H9 (cell line): ENCODE measurements at regions not wholly inside any gene's neighbourhood (a gene's known extent, or its start where the extent isn't known, plus 50 kb on each side); places are given as distances from the start of the nearest gene placed in this dataset.

Source experiments
- DNase-seq: peaks from one replicate; pipeline ENCODE4 v3.0.0-alpha.2; 2017
- H2AFZ ChIP-seq: one replicate; pipeline ENCODE4 v1.6.1; 2013; ENCODE audit warnings: mild to moderate bottlenecking, low read length, control low read depth, moderate library complexity
- H2AK5ac ChIP-seq: 2 replicates; pipeline ENCODE4 v1.6.1; 2013; ENCODE audit warnings: low read length, control low read depth, mixed read lengths; ENCODE audit not compliant: insufficient read length
- H2BK120ac ChIP-seq: one replicate; pipeline ENCODE4 v1.6.1; 2013; ENCODE audit warnings: low read depth, mild to moderate bottlenecking, low read length, control low read depth, inconsistent platforms; ENCODE audit not compliant: poor library complexity, severe bottlenecking
- H2BK12ac ChIP-seq: 2 replicates; pipeline ENCODE4 v1.6.1; 2013; ENCODE audit warnings: low read length, control low read depth, mixed read lengths, low read depth; ENCODE audit not compliant: insufficient read length
- H2BK15ac ChIP-seq: 2 replicates; pipeline ENCODE4 v1.6.1; 2013; ENCODE audit warnings: low read depth, low read length, control low read depth
- H2BK20ac ChIP-seq: one replicate; pipeline ENCODE4 v1.6.1; 2013; ENCODE audit warnings: low read depth, mild to moderate bottlenecking, low read length, control low read depth, inconsistent platforms; ENCODE audit not compliant: poor library complexity, severe bottlenecking
- H2BK5ac ChIP-seq: 2 replicates; pipeline ENCODE4 v1.6.1; 2013; ENCODE audit warnings: low read length, control low read depth, mixed read lengths; ENCODE audit not compliant: insufficient read length
- H3K14ac ChIP-seq: 2 replicates; pipeline ENCODE4 v1.6.1; 2013; ENCODE audit warnings: low read length, control low read depth; ENCODE audit not compliant: insufficient read depth
- H3K18ac ChIP-seq: 2 replicates; pipeline ENCODE4 v1.6.1; 2013; ENCODE audit warnings: low read depth, mild to moderate bottlenecking, mixed read lengths, low read length, control low read depth; ENCODE audit not compliant: insufficient read length
- H3K23ac ChIP-seq: 2 replicates; pipeline ENCODE4 v1.6.1; 2013; ENCODE audit warnings: low read length, control low read depth, mixed read lengths, low read depth; ENCODE audit not compliant: insufficient read length
- H3K23me2 ChIP-seq: 2 replicates; pipeline ENCODE4 v1.6.1; 2013; ENCODE audit warnings: low read depth, mild to moderate bottlenecking, mixed read lengths, low read length, control low read depth; ENCODE audit not compliant: insufficient read length, poor library complexity, severe bottlenecking
- H3K27ac ChIP-seq: 2 replicates; pipeline ENCODE4 v1.5.1; 2013; ENCODE audit warnings: low read length, control low read depth, mixed read lengths, low read depth; ENCODE audit not compliant: insufficient read length
- H3K27me3 ChIP-seq: 2 replicates; pipeline ENCODE4 v1.6.1; 2013; ENCODE audit warnings: low read length, control low read depth, inconsistent platforms; ENCODE audit not compliant: insufficient read depth
- H3K4ac ChIP-seq: 2 replicates; pipeline ENCODE4 v1.6.1; 2013; ENCODE audit warnings: low read depth, mild to moderate bottlenecking, control low read depth, inconsistent platforms, low read length, moderate library complexity
- H3K4me1 ChIP-seq: 2 replicates; pipeline ENCODE4 v1.6.1; 2013; ENCODE audit warnings: low read length, control low read depth, inconsistent platforms; ENCODE audit not compliant: insufficient read depth
- H3K4me2 ChIP-seq: 2 replicates; pipeline ENCODE4 v1.6.1; 2013; ENCODE audit warnings: low read length, control low read depth, mixed read lengths; ENCODE audit not compliant: insufficient read length, insufficient read depth
- H3K56ac ChIP-seq: 2 replicates; pipeline ENCODE4 v1.6.1; 2013; ENCODE audit warnings: low read depth, mild to moderate bottlenecking, mixed read lengths, low read length, control low read depth; ENCODE audit not compliant: insufficient read length
- H3K79me1 ChIP-seq: 2 replicates; pipeline ENCODE4 v1.6.1; 2013; ENCODE audit warnings: low read depth, mild to moderate bottlenecking, moderate library complexity, low read length, control low read depth, inconsistent platforms; ENCODE audit not compliant: insufficient read depth, poor library complexity, severe bottlenecking
- H3K79me2 ChIP-seq: 2 replicates; pipeline ENCODE4 v1.6.1; 2013; ENCODE audit warnings: low read length, control low read depth, inconsistent platforms; ENCODE audit not compliant: insufficient read depth
- H3K9ac ChIP-seq: 2 replicates; pipeline ENCODE4 v1.6.1; 2013; ENCODE audit warnings: low read length, control low read depth, mixed read lengths; ENCODE audit not compliant: insufficient read length; ENCODE audit errors: extremely low read depth
- H3K9me3 ChIP-seq: one replicate; pipeline ENCODE4 v1.6.1; 2013; ENCODE audit warnings: low read depth, low read length, inconsistent platforms; ENCODE audit not compliant: control insufficient read depth
- H3T11ph ChIP-seq: one replicate; pipeline ENCODE4 v1.6.1; 2013; ENCODE audit warnings: mild to moderate bottlenecking, low read length, control low read depth, inconsistent platforms
- H4K20me1 ChIP-seq: one replicate; pipeline ENCODE4 v1.6.1; 2013; ENCODE audit not compliant: control insufficient read depth, insufficient read length, insufficient read depth
- H4K5ac ChIP-seq: 2 replicates; pipeline ENCODE4 v1.6.1; 2013; ENCODE audit warnings: low read depth, mild to moderate bottlenecking, mixed read lengths, low read length, control low read depth; ENCODE audit not compliant: insufficient read length
- H4K8ac ChIP-seq: replicated peaks from 2 replicates; pipeline ENCODE4 v1.6.1; 2013; ENCODE audit warnings: low read length, control low read depth, mixed read lengths, low read depth; ENCODE audit not compliant: insufficient read length
- H4K91ac ChIP-seq: 2 replicates; pipeline ENCODE4 v1.6.1; 2013; ENCODE audit warnings: low read depth, mild to moderate bottlenecking, moderate library complexity, mixed read lengths, low read length, control low read depth; ENCODE audit not compliant: insufficient read length
- H3K27ac Mint-ChIP-seq, 3 experiments: 2 replicates in 2 of 3; 3 replicates in 1 of 3; pipeline ENCODE4 v1.8.0; 2020 to 2021; ENCODE audit warnings: mixed read lengths in 3 of 3, mild to moderate bottlenecking in 1 of 3, moderate library complexity in 1 of 3
- H3K27me3 Mint-ChIP-seq: 2 replicates; pipeline ENCODE4 v1.8.0; 2021; ENCODE audit warnings: low read depth, mild to moderate bottlenecking, moderate library complexity, mixed read lengths
- H3K36me3 Mint-ChIP-seq, 3 experiments: 2 replicates in 2 of 3; 3 replicates in 1 of 3; pipeline ENCODE4 v1.8.0; 2020 to 2021; ENCODE audit warnings: low read depth in 3 of 3, mixed read lengths in 3 of 3; ENCODE audit not compliant: insufficient read depth in 1 of 3
- H3K4me1 Mint-ChIP-seq, 2 experiments: 2 replicates each; pipeline ENCODE4 v1.8.0; 2020; ENCODE audit warnings: mixed read lengths in 2 of 2
- H3K4me3 Mint-ChIP-seq, 2 experiments: 2 replicates in 1 of 2; 3 replicates in 1 of 2; pipeline ENCODE4 v1.8.0; 2020 to 2021; ENCODE audit warnings: mild to moderate bottlenecking in 2 of 2, mixed read lengths in 2 of 2, moderate library complexity in 1 of 2
- H3K9me3 Mint-ChIP-seq, 2 experiments: 2 replicates in 1 of 2; 3 replicates in 1 of 2; pipeline ENCODE4 v1.8.0; 2020; ENCODE audit warnings: mild to moderate bottlenecking in 2 of 2, mixed read lengths in 2 of 2, moderate library complexity in 1 of 2
- CTCF ChIP-seq: fragments of 200-600 bp; sonication (generic); conservative IDR thresholded peaks from 3 replicates; pipeline ENCODE4 v1.8.0; 2021; ENCODE audit warnings: antibody characterized with exemption, mild to moderate bottlenecking
- WGBS: extraction: QIAGEN DNeasy Blood & Tissue Kit; methylation state at CpG from one replicate; pipeline ENCODE4 v1.1.7; 2013; ENCODE audit warnings: missing lambda C conversion rate, low lambda C conversion rate, mixed read lengths; ENCODE audit not compliant: insufficient read length; ENCODE audit errors: extremely low coverage; 5-methylcytosine and 5-hydroxymethylcytosine counted together

- Histone ChIP-seq H2AFZ (no peak overlapping the region), H3K4me1 (no peaks in the 10 kb centered on the region), H3K4ac (no peak overlapping the region), H3K27ac (no peak overlapping the region), H3K79me1 (no peaks in the 10 kb centered on the region), H3K4me2 (no peak overlapping the region), H4K8ac (no peak overlapping the region), H2BK20ac (no peak overlapping the region), H3K18ac (no peak overlapping the region), H2AK5ac (no peak overlapping the region), H3K9ac (no peak overlapping the region), H3T11ph (no peak overlapping the region), H3K79me2 (no peaks in the 10 kb centered on the region), H3K23me2 (no peaks in the 10 kb centered on the region), H4K91ac (no peak overlapping the region), H4K5ac (no peak overlapping the region), H3K56ac (no peak overlapping the region), H2BK120ac (no peak overlapping the region), H3K23ac (no peak overlapping the region), H2BK5ac (no peak overlapping the region), H2BK12ac (no peak overlapping the region), H3K14ac (no peak overlapping the region), H3K27me3 (no peaks in the 10 kb centered on the region), H4K20me1 (no peaks in the 10 kb centered on the region), H3K9me3 (no peaks in the 10 kb centered on the region), H2BK15ac (no peak overlapping the region)
- Mint-ChIP-seq H3K9me3 (no peaks in the 10 kb centered on the region), H3K36me3 (no peaks in the 10 kb centered on the region), H3K4me3 (no peak overlapping the region), H3K4me1 (no peaks in the 10 kb centered on the region), H3K27ac (no peak overlapping the region), H3K27me3 (no peaks in the 10 kb centered on the region; the same call in 1 of the 2 replicates)
- DNase-seq: no peak
- TF ChIP-seq CTCF: no peak
- no CpG with 5 or more reads among the region's 3 CpGs for WGBS
Measured at GRCh38 chr3:139756529-139757103, 78.8 kb upstream of the NMNAT3 start.
